Thyroid gland (tissue), 4 donors: ENCODE measurements at regions not wholly inside any gene's neighbourhood (a gene's known extent, or its start where the extent isn't known, plus 50 kb on each side); places are given as distances from the start of the nearest gene placed in this dataset.

Experiments
- DNase-seq, 2 donors: peaks; one replicate each; pipeline ENCODE4 v3.0.0-alpha.2; 2019
- H3K27ac ChIP-seq, 3 donors: fragments of 200-600 bp; sonication (generic); 1 replicate in 2 of 3; 2 replicates in 1 of 3; pipeline ENCODE4 v1.5.1; 2016 to 2019; ENCODE audit warnings: mild to moderate bottlenecking in 1 of 3, moderate library complexity in 1 of 3
- H3K27me3 ChIP-seq: fragments of 200-600 bp; sonication (generic); one replicate; pipeline ENCODE4 v1.5.1; 2019
- H3K36me3 ChIP-seq, 2 donors: fragments of 200-600 bp; sonication (generic); one replicate each; pipeline ENCODE4 v1.5.1; 2016 to 2019
- H3K4me1 ChIP-seq, 2 donors: fragments of 200-600 bp; sonication (generic); one replicate each; pipeline ENCODE4 v1.5.1; 2017 to 2019
- H3K4me3 ChIP-seq, 3 donors: fragments of 200-600 bp; sonication (generic); replicated peaks in 1 of 3; 1 replicate in 2 of 3; 2 replicates in 1 of 3; pipeline ENCODE4 v1.5.1; 2016; ENCODE audit warnings: mild to moderate bottlenecking in 1 of 3
- H3K9me3 ChIP-seq: fragments of 200-600 bp; sonication (generic); one replicate; pipeline ENCODE4 v1.5.1; 2017
- CTCF ChIP-seq, 6 experiments: fragments of 200-600 bp in 3 of 6; fragments of 450-650 bp in 3 of 6; sonication (generic) in 3 of 6; IDR thresholded peaks; one replicate each; pipeline ENCODE4 v1.5.1; 2016 to 2019; ENCODE audit warnings: antibody characterized with exemption in 6 of 6, mild to moderate bottlenecking in 2 of 6, inconsistent platforms in 1 of 6, moderate library complexity in 1 of 6
- POLR2A ChIP-seq, 2 donors: fragments of 450-650 bp; IDR thresholded peaks; one replicate each; pipeline ENCODE4 v1.6.1; 2017; ENCODE audit warnings: antibody characterized with exemption in 2 of 2, mild to moderate bottlenecking in 2 of 2, moderate library complexity in 1 of 2
- WGBS, 2 donors: methylation state at CpG; one replicate each; pipeline ENCODE4 v1.1.5; 2017; 5-methylcytosine and 5-hydroxymethylcytosine counted together
- intact Hi-C: fragments of 100-400 bp; cut with DNase I; formaldehyde crosslinking; loops from one replicate; pipeline ENCODE4 v1.15.1; 2023

GRCh38 chr2:21382701-21383520, 259.1 kb downstream of the TDRD15 start:
- Histone ChIP-seq H3K36me3 (no peaks in the 10 kb centered on the region), H3K27me3 (no peaks in the 10 kb centered on the region), H3K27ac (no peak overlapping the region), H3K4me3 (no peak overlapping the region), H3K4me1 (no peaks in the 10 kb centered on the region), H3K9me3 (no peaks in the 10 kb centered on the region)
- intact Hi-C loops: no loop called here
- 60 to 78% methylated on average over 5 of the region's 5 CpGs for WGBS, 2 donors
- DNase-seq: no peak
- no peak for TF ChIP-seq POLR2A (IDR thresholded peaks at IDR 0.05)
- TF ChIP-seq CTCF (IDR thresholded peaks at IDR 0.05): no peak

GRCh38 chr2:21386666-21387065, 262.9 kb downstream of the TDRD15 start:
- Histone ChIP-seq H3K9me3 (no peaks in the 10 kb centered on the region), H3K27ac (no peak overlapping the region), H3K27me3 (no peaks in the 10 kb centered on the region), H3K4me3 (no peak overlapping the region), H3K36me3 (no peaks in the 10 kb centered on the region), H3K4me1 (no peaks in the 10 kb centered on the region)
- whole genome bisulfite sequencing, 2 donors: 87 to 91% methylated on average over 3 of the region's 3 CpGs
- no peak for TF ChIP-seq POLR2A (IDR thresholded peaks at IDR 0.05)
- TF ChIP-seq CTCF (IDR thresholded peaks at IDR 0.05): no peak
- DNase-seq: no peak
- intact Hi-C loops: no loop called here

- 17 to 18% methylated on average over 4 of the region's 4 CpGs for WGBS, 2 donors
- DNase-seq: no peak
- Histone ChIP-seq H3K27me3 (no peaks in the 10 kb centered on the region), H3K27ac (no peak overlapping the region), H3K4me1 (no peaks in the 10 kb centered on the region), H3K9me3 (no peaks in the 10 kb centered on the region), H3K4me3 (no peak overlapping the region), H3K36me3 (no peaks in the 10 kb centered on the region)
- intact Hi-C loops: no loop called here
- TF ChIP-seq POLR2A (IDR thresholded peaks at IDR 0.05) (no peak), CTCF (IDR thresholded peaks at IDR 0.05) (no peak)
These were observed 268.9 kb downstream of the TDRD15 start for GRCh38 chr2:21392649-21393048.

GRCh38 chr2:21393173-21393572, 269.4 kb downstream of the TDRD15 start:
- TF ChIP-seq POLR2A (IDR thresholded peaks at IDR 0.05): no peak
- no peak for TF ChIP-seq CTCF (IDR thresholded peaks at IDR 0.05)
- H3K27ac ChIP-seq: no peak overlapping the region
- no peaks in the 10 kb centered on the region for H3K9me3 ChIP-seq
- WGBS, 2 donors: 27 to 31% methylated on average over 5 of the region's 5 CpGs
- H3K4me3 ChIP-seq: no peak overlapping the region
- H3K4me1 ChIP-seq: no peaks in the 10 kb centered on the region
- intact Hi-C loops: no loop called here
- no peak for DNase-seq
- no peaks in the 10 kb centered on the region for H3K27me3 ChIP-seq
- no peaks in the 10 kb centered on the region for H3K36me3 ChIP-seq

- Histone ChIP-seq H3K27me3 (no peaks in the 10 kb centered on the region), H3K4me3 (no peak overlapping the region), H3K36me3 (no peaks in the 10 kb centered on the region), H3K4me1 (no peaks in the 10 kb centered on the region), H3K9me3 (no peaks in the 10 kb centered on the region), H3K27ac (no peak overlapping the region)
- no peak for TF ChIP-seq CTCF (IDR thresholded peaks at IDR 0.05)
- TF ChIP-seq POLR2A (IDR thresholded peaks at IDR 0.05): no peak
- intact Hi-C loops: no loop called here
- DNase-seq: no peak
- 75 to 82% methylated on average over 4 of the region's 4 CpGs for WGBS, 2 donors
These were observed 271.6 kb downstream of the TDRD15 start for GRCh38 chr2:21395366-21395765.
